ENCODE measurements at regions not wholly inside any gene's neighbourhood (a gene's known extent, or its start where the extent isn't known, plus 50 kb on each side); places are given as distances from the start of the nearest gene placed in this dataset.

- no peak for TF ChIP-seq EZH2 (optimal IDR thresholded peaks at IDR 0.05; ENCODE audit: low read depth, low read length)
- TF ChIP-seq EZH2phosphoT487 (IDR thresholded peaks at IDR 0.05; ENCODE audit: low read length) = no peak
- TF ChIP-seq CTCF (IDR thresholded peaks at IDR 0.05; ENCODE audit: low read length) = no peak
- Histone ChIP-seq H3F3A (ENCODE audit: insufficient read depth, low read length) (no peaks in the 10 kb centered on the region), H3K79me2 (ENCODE audit: low read length) (no peaks in the 10 kb centered on the region), H3K36me3 (replicated peaks; ENCODE audit: insufficient read depth, low read length) (no peaks in the 10 kb centered on the region), H4K20me1 (ENCODE audit: insufficient read depth, low read length) (no peaks in the 10 kb centered on the region; the same call in 1 of the 2 replicates), H3K4me2 (ENCODE audit: low read depth, low read length) (no peak overlapping the region), H3K27me3 (replicated peaks; ENCODE audit: insufficient read depth, low read length) (no peaks in the 10 kb centered on the region), H3K4me3 (ENCODE audit: low read length) (no peak overlapping the region), H3K9me2 (replicated peaks; ENCODE audit: insufficient read depth, low read length) (no peaks in the 10 kb centered on the region), H3K9me3 (replicated peaks; ENCODE audit: insufficient read depth, low read length) (no peaks in the 10 kb centered on the region), H3K4me1 (ENCODE audit: low read length) (no peaks in the 10 kb centered on the region), H2AFZ (ENCODE audit: low read length) (no peak overlapping the region), H3K27ac (ENCODE audit: low read length) (no peak overlapping the region), H3K9ac (ENCODE audit: low read length) (no peak overlapping the region)
- no peak for DNase-seq
Measured at GRCh38 chr12:20278276-20278675, 90.1 kb upstream of the PDE3A start.

GRCh38 chr12:20280515-20280914 lies 87.8 kb upstream of the PDE3A start:
- H3K4me3 ChIP-seq (ENCODE audit: low read length) = no peak overlapping the region
- TF ChIP-seq EZH2phosphoT487 (IDR thresholded peaks at IDR 0.05; ENCODE audit: low read length) (no peak), CTCF (IDR thresholded peaks at IDR 0.05; ENCODE audit: low read length) (no peak), EZH2 (optimal IDR thresholded peaks at IDR 0.05; ENCODE audit: low read depth, low read length) (no peak)
- H3K79me2 ChIP-seq (ENCODE audit: low read length) = no peaks in the 10 kb centered on the region
- no peak overlapping the region for H3K27ac ChIP-seq (ENCODE audit: low read length)
- DNase-seq = no peak
- H3K27me3 ChIP-seq (replicated peaks; ENCODE audit: insufficient read depth, low read length) = no peaks in the 10 kb centered on the region
- no peak overlapping the region for H3K4me2 ChIP-seq (ENCODE audit: low read depth, low read length)
- H3K9me3 ChIP-seq (replicated peaks; ENCODE audit: insufficient read depth, low read length) = no peaks in the 10 kb centered on the region
- no peaks in the 10 kb centered on the region for H3K36me3 ChIP-seq (replicated peaks; ENCODE audit: insufficient read depth, low read length)
- H2AFZ ChIP-seq (ENCODE audit: low read length) = no peak overlapping the region
- no peaks in the 10 kb centered on the region for H3K4me1 ChIP-seq (ENCODE audit: low read length)
- H3K9ac ChIP-seq (ENCODE audit: low read length) = no peak overlapping the region
- no peaks in the 10 kb centered on the region for H3K9me2 ChIP-seq (replicated peaks; ENCODE audit: insufficient read depth, low read length)
- H4K20me1 ChIP-seq (ENCODE audit: insufficient read depth, low read length) = no peaks in the 10 kb centered on the region; the same call in 1 of the 2 replicates
- H3F3A ChIP-seq (ENCODE audit: insufficient read depth, low read length) = no peaks in the 10 kb centered on the region

GRCh38 chr12:20282401-20282800 lies 85.9 kb upstream of the PDE3A start:
- Histone ChIP-seq H3K27me3 (replicated peaks; ENCODE audit: insufficient read depth, low read length) (no peaks in the 10 kb centered on the region), H3K79me2 (ENCODE audit: low read length) (no peaks in the 10 kb centered on the region), H3K36me3 (replicated peaks; ENCODE audit: insufficient read depth, low read length) (no peaks in the 10 kb centered on the region), H3K4me1 (ENCODE audit: low read length) (no peaks in the 10 kb centered on the region), H3K27ac (ENCODE audit: low read length) (no peak overlapping the region), H3K9me3 (replicated peaks; ENCODE audit: insufficient read depth, low read length) (no peaks in the 10 kb centered on the region), H3K4me2 (ENCODE audit: low read depth, low read length) (no peak overlapping the region), H3K4me3 (ENCODE audit: low read length) (no peak overlapping the region), H3K9ac (ENCODE audit: low read length) (no peak overlapping the region), H3K9me2 (replicated peaks; ENCODE audit: insufficient read depth, low read length) (no peaks in the 10 kb centered on the region), H3F3A (ENCODE audit: insufficient read depth, low read length) (no peaks in the 10 kb centered on the region), H2AFZ (ENCODE audit: low read length) (no peak overlapping the region), H4K20me1 (ENCODE audit: insufficient read depth, low read length) (no peaks in the 10 kb centered on the region; the same call in 1 of the 2 replicates)
- no peak for DNase-seq
- no peak for TF ChIP-seq CTCF (IDR thresholded peaks at IDR 0.05; ENCODE audit: low read length)
